ENCODE measurements at regions not wholly inside any gene's neighbourhood (a gene's known extent, or its start where the extent isn't known, plus 50 kb on each side); places are given as distances from the start of the nearest gene placed in this dataset.

GRCh38 chr6:81640891-81641290, 111.6 kb downstream of the TENT5A start:
- TF ChIP-seq POLR2A (IDR thresholded peaks at IDR 0.05; ENCODE audit: low read depth) (no peak), CTCF (IDR thresholded peaks at IDR 0.05) (no peak)

All from esophagus muscularis mucosa (tissue), 3 donors.